Muscle of leg (tissue), 3 donors: ENCODE measurements at regions not wholly inside any gene's neighbourhood (a gene's known extent, or its start where the extent isn't known, plus 50 kb on each side); places are given as distances from the start of the nearest gene placed in this dataset.
"Not testable (repeated sequence)": the region's sequence is repeated elsewhere in the genome, so short reads cannot be mapped to it uniquely, and the experiment has no call there.

ENCODE experiments used
- DNase-seq: peaks from one replicate; pipeline ENCODE4 v3.0.0; 2013
- H3K27ac ChIP-seq: one replicate; pipeline ENCODE4 v1.5.1; 2013; ENCODE audit warnings: mild to moderate bottlenecking, low read length, control low read depth
- H3K27me3 ChIP-seq: one replicate; pipeline ENCODE4 v1.6.1; 2013; ENCODE audit warnings: low read length; ENCODE audit not compliant: control insufficient read depth, insufficient read depth
- H3K36me3 ChIP-seq: one replicate; pipeline ENCODE4 v1.6.1; 2013; ENCODE audit warnings: low read length; ENCODE audit not compliant: control insufficient read depth, insufficient read depth
- H3K4me1 ChIP-seq: one replicate; pipeline ENCODE4 v1.6.1; 2013; ENCODE audit warnings: low read length; ENCODE audit not compliant: control insufficient read depth, insufficient read depth
- H3K4me3 ChIP-seq: one replicate; pipeline ENCODE4 v1.5.1; 2013; ENCODE audit warnings: low read length, control low read depth
- H3K9me3 ChIP-seq: replicated peaks from 2 replicates; pipeline ENCODE4 v1.6.1; 2013; ENCODE audit warnings: low read depth, low read length; ENCODE audit not compliant: control insufficient read depth
- WGBS: methylation state at CpG from one replicate; pipeline ENCODE4 v1.1.5; 2013; ENCODE audit warnings: missing lambda C conversion rate; ENCODE audit not compliant: insufficient coverage; 5-methylcytosine and 5-hydroxymethylcytosine counted together

GRCh38 chr2:95754819-95755563, 163.2 kb downstream of the TRIM43 start:
- not testable (repeated sequence) for DNase-seq, H3K9me3 ChIP-seq, H3K36me3 ChIP-seq, H3K4me3 ChIP-seq, H3K27ac ChIP-seq, H3K27me3 ChIP-seq
- WGBS: 67% methylated on average over 4 of the region's 15 CpGs
- peaks cover 15% of the 10 kb centered on the region for H3K4me1 ChIP-seq

DNA sequence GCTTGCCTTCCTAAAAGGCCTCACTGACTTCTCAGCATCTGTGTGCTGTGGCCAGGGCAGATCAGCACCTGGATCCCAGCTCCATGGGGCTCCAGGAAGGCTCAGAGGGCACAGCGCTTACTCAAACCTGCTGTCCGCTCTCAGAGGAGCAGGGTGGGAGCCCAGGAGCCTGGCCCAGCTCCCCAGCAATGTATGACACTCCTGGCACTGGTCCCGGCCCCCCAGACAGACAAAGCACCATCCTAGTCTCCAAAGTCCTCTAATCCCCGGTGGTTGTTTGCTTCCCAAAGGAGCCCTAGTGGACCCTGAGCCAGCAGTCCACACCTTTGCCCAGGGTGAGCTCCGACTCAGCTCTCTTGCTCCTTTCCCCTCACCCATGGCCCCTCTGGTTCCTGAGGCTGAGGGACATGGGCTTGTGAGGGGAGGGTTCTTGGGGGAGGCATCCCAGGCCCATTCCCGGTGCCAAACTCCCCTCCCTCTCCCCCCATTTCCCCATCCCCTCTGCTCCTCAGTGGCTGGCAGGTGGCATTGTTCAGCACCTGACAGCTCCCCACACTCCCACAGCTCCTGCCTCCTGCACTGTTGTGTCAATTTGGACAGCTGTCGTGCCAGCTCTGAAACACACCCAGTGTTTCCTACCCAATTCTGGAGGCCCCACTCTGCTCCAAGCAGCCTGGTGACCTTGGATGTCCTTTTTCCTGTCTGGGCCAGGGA, 164.3 kb downstream of the TRIM43 start:
- peaks cover 15% of the 10 kb centered on the region for H3K4me1 ChIP-seq
- H3K4me3 ChIP-seq, H3K27ac ChIP-seq, H3K9me3 ChIP-seq, DNase-seq, H3K27me3 ChIP-seq, H3K36me3 ChIP-seq: not testable (repeated sequence)
- WGBS: 85% methylated on average over 3 of the region's 7 CpGs

GRCh38 chr2:95757988-95758387, 166.2 kb downstream of the TRIM43 start:
- no peak overlapping the region for H3K4me3 ChIP-seq
- no peak overlapping the region for H3K27ac ChIP-seq
- H3K4me1 ChIP-seq: peaks cover 7% of the 10 kb centered on the region
- H3K36me3 ChIP-seq: no peaks in the 10 kb centered on the region
- 70% methylated on average over 2 of the region's 2 CpGs for WGBS
- no peaks in the 10 kb centered on the region for H3K27me3 ChIP-seq
- no peaks in the 10 kb centered on the region for H3K9me3 ChIP-seq
- DNase-seq: no peak

GRCh38 chr2:95759481-95760246, 167.9 kb downstream of the TRIM43 start:
- no peaks in the 10 kb centered on the region for H3K27me3 ChIP-seq
- no peaks in the 10 kb centered on the region for H3K9me3 ChIP-seq
- H3K4me1 ChIP-seq: no peaks in the 10 kb centered on the region
- DNase-seq: no peak
- no peak overlapping the region for H3K27ac ChIP-seq
- no peak overlapping the region for H3K4me3 ChIP-seq
- WGBS: 89% methylated on average over 4 of the region's 4 CpGs
- H3K36me3 ChIP-seq: no peaks in the 10 kb centered on the region

GRCh38 chr2:95760806-95761525, 169.2 kb downstream of the TRIM43 start:
- no peak for DNase-seq
- no peaks in the 10 kb centered on the region for H3K4me1 ChIP-seq
- no peak overlapping the region for H3K4me3 ChIP-seq
- no peaks in the 10 kb centered on the region for H3K36me3 ChIP-seq
- H3K9me3 ChIP-seq: no peaks in the 10 kb centered on the region
- H3K27me3 ChIP-seq: no peaks in the 10 kb centered on the region
- WGBS: 61% methylated on average over 9 of the region's 11 CpGs
- H3K27ac ChIP-seq: no peak overlapping the region

- H3K9me3 ChIP-seq: no peaks in the 10 kb centered on the region
- WGBS: 64% methylated on average over 2 of the region's 3 CpGs
These were observed 169.8 kb downstream of the TRIM43 start for GRCh38 chr2:95761556-95761955.

DNA sequence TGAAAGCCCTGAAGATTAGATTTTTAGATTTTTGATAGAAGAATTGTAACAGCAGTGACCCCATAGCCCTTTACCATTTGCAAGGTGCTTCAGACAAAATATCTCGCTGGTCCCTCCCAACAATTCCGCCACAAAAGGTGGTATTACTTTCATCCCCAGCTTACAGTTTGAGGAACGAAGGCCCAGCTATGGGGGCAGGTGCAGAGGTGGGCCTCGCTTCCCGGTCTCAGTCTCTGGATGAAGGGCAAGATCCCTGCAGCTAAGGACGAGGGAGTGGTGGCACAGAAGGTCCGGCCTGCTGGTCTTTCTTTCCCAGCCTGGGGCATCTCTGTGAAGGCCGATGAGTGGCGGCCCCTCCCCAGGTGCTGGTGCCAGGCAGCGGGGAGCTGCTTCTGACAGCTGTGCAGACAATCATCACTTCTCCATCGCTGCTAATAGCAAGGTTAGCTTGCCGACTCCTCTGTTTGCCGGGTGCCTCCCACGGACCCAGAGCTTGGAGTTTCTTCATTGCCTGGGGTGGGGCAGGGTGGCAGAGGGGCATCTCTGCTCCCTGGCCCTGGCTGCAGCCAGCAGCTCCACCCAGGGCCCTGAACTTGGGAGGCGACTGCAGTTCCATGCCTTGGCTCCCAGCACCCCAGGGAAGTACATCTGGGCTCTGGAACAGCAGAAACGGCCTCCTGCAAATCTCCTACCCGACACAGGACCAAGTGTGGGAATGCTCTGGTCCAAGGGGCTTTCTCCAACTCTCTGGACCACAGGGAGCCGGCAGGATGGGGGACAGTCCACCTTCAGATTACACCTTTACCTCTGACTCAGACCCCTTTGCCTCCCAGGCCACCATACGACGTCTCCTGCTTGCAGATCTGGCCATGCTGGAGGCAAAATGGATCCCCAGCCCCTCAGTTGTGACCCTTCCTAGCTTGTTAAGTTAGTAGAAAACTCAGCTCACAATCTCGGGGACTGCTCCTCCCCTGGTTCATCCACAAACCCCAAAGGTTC, 170.5 kb downstream of the TRIM43 start:
- 85% methylated on average over 8 of the region's 21 CpGs for WGBS
- H3K4me3 ChIP-seq, H3K27ac ChIP-seq, H3K27me3 ChIP-seq, H3K9me3 ChIP-seq, H3K36me3 ChIP-seq, H3K4me1 ChIP-seq, DNase-seq: not testable (repeated sequence)

More at GRCh38 chr2:95761556-95761955, 169.8 kb downstream of the TRIM43 start:
- Histone ChIP-seq H3K27me3 (no peaks in the 10 kb centered on the region), H3K27ac (no peak overlapping the region), H3K36me3 (no peaks in the 10 kb centered on the region), H3K4me1 (no peaks in the 10 kb centered on the region), H3K4me3 (no peak overlapping the region)
- no peak for DNase-seq

DNA sequence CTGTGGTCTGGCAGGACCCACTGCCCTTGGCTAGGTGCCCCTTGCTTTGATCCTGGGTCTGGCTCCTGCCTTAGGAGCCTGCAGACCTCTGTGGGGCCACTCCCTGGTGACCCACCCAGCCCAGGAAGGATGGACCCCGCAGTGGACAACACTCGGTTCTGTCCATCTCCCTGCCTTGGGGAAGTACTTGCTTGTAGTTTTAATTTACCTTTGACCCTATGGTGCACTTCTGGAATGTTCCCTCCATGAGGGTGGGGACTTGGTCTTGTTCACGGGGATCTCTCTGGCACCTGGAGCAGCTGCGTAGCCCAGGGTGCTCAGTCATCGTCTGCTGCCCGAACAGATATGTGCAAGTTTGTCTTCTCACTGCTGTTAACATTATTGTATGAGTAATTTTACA, 171.3 kb downstream of the TRIM43 start:
- not testable (repeated sequence) for H3K27me3 ChIP-seq, H3K27ac ChIP-seq, H3K9me3 ChIP-seq, DNase-seq, H3K4me1 ChIP-seq, H3K36me3 ChIP-seq, H3K4me3 ChIP-seq
- WGBS: 0% methylated on average over 1 of the region's 6 CpGs

DNA sequence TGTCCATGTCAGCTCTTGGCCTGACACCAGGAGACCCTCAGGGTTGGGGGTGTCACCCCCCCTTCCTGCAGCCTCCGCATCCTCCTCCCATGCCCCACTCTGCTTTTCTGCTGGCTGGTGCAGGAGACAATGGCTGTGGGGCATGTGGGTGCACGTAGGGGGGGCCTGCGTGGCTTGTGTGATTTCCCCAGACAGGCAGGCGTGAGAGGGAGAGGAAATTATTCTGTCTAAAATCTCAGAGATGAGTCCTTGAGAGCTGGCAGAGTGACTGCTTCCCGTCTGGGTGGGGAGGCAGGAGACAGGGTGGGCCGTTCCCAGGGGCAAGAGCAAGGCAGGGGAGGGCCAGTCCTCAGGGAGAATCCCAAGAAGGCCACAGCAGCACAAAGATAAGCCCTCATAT, 173.2 kb downstream of the TRIM43 start:
- not testable (repeated sequence) for DNase-seq
- no CpG with 5 or more reads among the region's 6 CpGs for WGBS

More for the DNA sequence above, 173.2 kb downstream of the TRIM43 start:
- not testable (repeated sequence) for H3K27me3 ChIP-seq, H3K27ac ChIP-seq, H3K4me1 ChIP-seq, H3K4me3 ChIP-seq, H3K9me3 ChIP-seq, H3K36me3 ChIP-seq
